Stimulated activated CD4-positive, alpha-beta T cell treated with anti-CD3 and anti-CD28 coated beads, Interleukin-1b, Interleukin-23, amount 100 ng/mL, for 1 hour (primary cell): ENCODE measurements at regions not wholly inside any gene's neighbourhood (a gene's known extent, or its start where the extent isn't known, plus 50 kb on each side); places are given as distances from the start of the nearest gene placed in this dataset.
"Not testable (repeated sequence)": the region's sequence is repeated elsewhere in the genome, so short reads cannot be mapped to it uniquely, and the experiment has no call there.

Source experiments
- DNase-seq, 2 donors: peaks; one replicate each; pipeline ENCODE4 v3.0.0-alpha.2; 2020; ENCODE audit warnings: low read depth in 2 of 2

GRCh38 chr14:87432698-87433097 is 560.3 kb downstream of the GALC start:
- DNase-seq = no peak

DNA sequence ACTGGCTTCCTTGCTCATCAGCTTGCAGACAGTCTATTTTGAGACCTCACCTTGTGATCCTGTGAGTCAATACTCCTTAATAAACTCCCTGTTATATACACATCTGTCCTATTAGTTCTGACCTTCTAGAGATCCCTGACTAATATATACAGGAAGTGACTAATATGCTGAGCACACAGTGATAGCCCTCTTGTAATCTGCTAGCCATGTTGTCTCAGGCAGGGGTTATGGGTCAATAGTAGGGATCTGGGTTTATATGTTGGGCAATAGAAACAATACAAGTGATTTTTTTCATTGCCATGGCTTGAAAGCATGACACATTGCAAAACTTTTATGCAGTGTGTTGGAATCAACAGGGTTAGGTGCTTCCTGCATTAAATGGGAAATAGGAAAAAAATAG is 562.2 kb downstream of the GALC start:
- no peak for DNase-seq

GRCh38 chr14:87430214-87430613 is 562.8 kb downstream of the GALC start:
- no peak for DNase-seq

DNA sequence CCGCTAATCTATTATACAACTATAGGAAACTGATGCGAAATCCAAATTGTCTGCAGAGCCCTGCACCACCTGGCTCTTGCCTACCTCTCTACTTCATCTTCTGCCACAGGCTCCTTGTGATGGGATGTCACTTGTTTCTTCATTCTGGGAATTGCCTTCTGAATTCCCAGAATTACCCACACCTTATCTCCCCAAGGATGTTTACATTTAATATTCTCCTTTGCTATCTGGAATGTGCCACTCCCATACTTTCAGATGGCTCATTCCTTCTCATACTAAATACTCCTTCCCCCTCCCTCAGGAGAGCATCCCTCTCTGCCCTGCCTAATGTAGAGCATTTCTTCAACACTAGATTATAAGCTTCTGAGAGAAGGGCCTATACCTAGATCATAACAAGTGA is 573.1 kb downstream of the GALC start:
- DNase-seq = no peak

DNA sequence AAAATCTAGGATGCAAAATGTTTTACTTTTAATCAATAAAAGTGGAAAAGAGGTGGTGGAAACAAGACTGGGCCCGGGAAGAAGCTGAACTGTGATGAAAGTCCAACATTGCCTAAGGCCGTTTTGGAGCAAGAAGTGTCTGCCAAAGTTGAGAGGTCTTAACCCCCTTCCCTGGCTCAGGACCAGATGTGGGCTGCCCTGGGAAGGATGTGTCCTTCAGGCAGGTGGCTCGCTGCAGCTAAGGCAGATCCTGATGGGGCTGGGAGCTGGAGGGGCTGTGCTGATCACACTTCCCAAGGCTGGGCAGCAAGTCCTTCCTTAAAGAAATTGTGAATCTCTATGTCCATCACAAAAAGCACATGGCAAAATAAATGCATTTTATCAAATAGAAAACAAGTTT is 581.6 kb downstream of the GALC start:
- no peak for DNase-seq

DNA sequence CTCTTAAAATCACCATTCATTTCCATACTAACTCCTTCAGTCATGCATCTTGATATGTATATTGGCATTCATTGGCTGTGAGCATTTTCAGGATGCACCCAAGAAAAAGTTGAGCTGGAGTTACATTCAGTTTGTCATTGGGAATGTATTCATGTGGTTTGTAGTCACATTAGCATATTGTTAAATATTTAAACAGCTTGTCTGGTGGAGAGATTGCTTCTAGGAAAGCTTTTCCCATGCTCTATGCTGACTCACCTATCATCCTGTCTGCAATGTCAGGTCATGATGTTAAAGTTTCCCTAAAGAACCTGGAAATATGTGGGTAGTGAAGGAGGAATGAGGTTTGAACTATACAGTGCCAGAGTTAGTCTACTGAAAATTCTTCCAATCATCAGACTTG is 583.6 kb downstream of the GALC start:
- DNase-seq = no peak

DNA sequence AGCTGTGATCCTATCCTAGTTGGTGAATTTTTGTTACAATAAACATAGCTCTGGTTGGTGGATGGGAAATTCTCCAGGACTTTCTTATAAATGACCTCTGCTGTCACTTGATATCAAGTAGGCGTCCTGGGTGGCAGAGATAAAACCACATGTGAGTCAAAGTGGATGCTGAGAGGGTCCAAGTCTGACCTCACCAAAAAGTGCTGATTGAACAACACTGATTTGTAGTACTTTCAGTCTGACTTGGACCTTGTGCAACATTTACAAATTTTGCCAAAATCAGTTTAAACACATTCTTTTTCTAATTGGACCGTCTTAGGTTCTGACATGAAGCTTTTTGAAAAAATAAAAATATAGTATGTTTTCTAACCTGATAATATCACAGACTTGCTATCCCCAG is 585.6 kb downstream of the GALC start:
- no peak for DNase-seq

- DNase-seq = no peak
Measured at GRCh38 chr14:87405563-87405962, 587.4 kb downstream of the GALC start.

- no peak for DNase-seq
Measured at GRCh38 chr14:87397499-87397898, 595.5 kb downstream of the GALC start.

- no peak for DNase-seq
Measured at GRCh38 chr14:87391066-87391465, 601.9 kb downstream of the GALC start.

DNA sequence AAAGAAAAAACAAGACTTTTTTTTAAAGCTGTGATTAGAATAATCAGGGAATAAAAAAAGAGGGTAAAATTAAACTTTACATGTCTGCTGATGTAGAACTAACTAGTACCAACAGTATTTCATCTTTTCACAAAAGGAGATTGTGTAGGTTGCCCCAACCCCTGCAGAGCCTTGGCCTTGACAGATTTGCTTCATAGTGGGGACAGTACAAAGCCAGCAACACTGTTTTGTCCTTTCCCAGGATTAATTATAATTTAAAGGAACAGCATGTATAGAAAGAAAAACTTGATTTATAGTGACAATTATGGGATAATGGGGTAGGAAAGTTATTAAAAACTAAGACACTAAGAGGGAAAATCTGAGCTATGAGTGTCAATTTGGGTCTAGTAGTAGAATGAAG is 604.0 kb downstream of the GALC start:
- no peak for DNase-seq

- no peak for DNase-seq
Measured at GRCh38 chr14:87387806-87388205, 605.2 kb downstream of the GALC start.

DNA sequence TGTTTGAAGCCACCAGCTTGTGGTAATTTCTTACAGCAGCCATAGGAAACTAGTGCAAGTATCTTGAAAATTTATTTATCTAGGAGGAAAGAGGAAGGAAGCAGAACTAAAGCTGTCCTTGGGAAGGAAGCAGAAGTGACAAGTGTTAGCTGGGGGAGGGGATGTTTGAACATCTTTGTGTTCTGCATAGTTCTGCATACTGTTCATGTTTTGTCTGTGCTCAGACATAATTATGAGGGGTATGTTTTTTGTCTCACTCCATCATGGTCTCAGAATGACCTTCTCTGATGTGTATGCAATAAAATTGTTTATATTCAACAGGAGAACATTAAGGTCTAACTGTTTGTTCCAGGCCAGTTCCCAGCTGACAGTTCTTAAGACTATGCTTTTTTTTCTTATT is 606.5 kb downstream of the GALC start:
- no peak for DNase-seq

DNA sequence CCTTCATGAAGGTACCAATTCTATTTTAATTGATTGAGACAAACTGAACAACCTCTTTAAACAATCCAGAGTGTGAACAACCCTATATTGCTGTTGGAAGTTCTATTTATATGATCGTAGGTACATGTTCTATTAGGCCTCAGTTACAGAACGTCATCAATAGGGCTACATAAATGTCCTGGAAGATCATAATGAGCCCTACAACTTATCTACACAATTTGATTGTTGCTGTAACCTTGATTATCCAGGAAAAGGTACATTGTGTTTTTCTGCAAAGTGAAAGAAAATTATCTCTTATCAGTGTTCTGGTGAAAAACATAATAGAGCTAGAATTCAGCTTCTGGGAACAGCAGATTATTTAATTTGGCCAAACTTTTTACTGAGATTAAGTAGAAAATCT is 612.9 kb downstream of the GALC start:
- no peak for DNase-seq

- DNase-seq = no peak
Measured at GRCh38 chr14:87368751-87369150, 624.2 kb downstream of the GALC start.

- not testable (repeated sequence) for DNase-seq
Measured at GRCh38 chr14:87360246-87360645, 632.7 kb downstream of the GALC start.

DNA sequence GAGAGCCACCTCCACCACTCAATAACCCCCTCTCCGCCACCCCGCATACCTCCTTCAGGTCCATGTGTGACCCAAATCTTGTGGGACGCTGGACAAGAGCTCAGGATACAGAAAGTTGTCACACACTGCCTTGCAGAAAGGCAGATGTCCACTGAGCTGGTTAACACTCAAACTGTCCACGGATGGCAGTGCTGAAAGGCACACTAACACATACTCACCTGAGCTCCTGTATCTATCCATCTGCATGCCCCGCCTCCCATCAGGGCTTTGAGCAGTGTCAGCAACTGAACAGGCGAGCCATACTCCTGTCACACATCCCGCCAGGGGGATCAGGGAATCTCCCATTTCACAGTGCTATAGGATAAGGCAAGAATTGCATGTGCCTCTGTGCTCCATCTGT is 642.0 kb downstream of the GALC start:
- DNase-seq = no peak

GRCh38 chr14:87349921-87350320 is 643.1 kb downstream of the GALC start:
- DNase-seq = no peak

- DNase-seq = no peak
Measured at GRCh38 chr14:87343652-87344051, 649.3 kb downstream of the GALC start.

GRCh38 chr14:87334997-87335685 is 657.8 kb downstream of the GALC start:
- DNase-seq = no peak

GRCh38 chr14:87331991-87332390 is 661.0 kb downstream of the GALC start:
- no peak for DNase-seq

DNA sequence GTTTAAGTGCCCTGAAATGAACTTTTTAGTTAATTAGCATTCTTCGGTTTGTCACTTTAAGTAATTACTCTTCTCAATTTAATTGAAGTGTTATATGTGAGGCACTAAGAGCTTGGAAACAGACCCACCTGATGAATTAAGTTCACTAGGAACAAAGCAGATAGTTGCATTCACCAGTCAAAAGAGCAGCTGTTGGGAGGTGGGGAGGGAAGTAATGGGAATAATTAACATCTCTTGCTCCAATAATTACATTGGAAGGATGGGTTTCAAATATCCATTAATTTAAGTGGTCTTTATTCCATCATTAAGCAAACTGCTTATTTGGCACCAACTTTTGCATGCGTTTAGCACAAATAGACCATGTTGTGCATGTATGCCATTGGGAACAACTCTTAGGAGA is 667.2 kb downstream of the GALC start:
- no peak for DNase-seq

DNA sequence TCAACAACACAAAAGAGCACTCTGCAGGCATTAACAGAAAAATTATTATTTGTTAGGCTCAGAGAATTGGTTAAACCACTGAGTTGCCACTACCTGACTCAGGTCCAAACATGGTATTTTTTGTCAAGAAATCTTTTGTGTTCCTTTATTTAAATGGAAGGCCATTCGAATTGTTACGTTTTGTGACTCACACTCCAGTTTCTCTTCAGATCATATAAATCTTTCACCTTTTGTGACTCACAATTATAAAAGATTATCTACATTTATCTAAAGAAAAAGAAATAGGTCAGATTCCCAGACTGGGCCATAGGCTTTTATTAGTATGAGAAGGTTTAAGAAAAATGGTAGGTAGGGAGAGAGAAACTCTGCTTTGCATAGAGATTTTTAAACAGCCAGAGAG is 669.8 kb downstream of the GALC start:
- no peak for DNase-seq

DNA sequence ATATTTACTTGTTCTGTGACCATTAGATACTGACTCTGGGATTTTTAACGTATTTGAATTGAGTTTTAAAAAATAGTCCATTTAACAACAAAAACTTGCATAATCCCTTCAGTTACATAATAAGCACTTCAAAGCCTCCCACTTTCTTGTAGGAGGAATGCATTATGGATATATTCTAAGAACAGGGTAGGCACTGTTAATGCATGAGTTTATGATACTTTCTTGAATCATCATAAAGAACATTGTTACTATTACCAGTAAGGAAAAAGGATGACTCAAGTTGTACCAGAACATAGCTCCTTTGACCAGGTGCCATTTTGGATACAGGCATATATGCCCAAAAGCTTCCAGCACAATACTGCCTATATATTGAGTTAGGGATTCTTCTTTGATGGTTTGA is 671.4 kb downstream of the GALC start:
- no peak for DNase-seq

DNA sequence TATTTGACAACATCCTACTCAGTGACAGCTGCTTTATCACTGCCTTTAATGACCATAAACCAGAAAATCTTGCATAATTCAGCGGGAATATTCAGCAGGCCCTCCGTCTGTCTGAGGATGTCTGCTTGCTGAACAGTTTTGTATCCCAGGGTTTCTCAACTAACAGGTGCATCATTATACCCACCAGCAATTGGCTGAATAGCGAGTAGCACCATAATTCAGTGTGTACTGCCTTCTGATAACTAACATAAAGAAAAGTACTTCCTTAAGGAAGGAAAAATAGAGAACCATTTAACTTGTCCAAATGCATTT is 680.1 kb downstream of the GALC start:
- DNase-seq = no peak
